HEK293T (cell line): ENCODE measurements at regions not wholly inside any gene's neighbourhood (a gene's known extent, or its start where the extent isn't known, plus 50 kb on each side); places are given as distances from the start of the nearest gene placed in this dataset.

Experiments used
- CTCF ChIA-PET: fragments of 350-600 bp; formaldehyde crosslinking; extraction: SDS; loops from one replicate; lab custom pipeline; 2021; ENCODE audit warnings: antibody characterized with exemption, inconsistent platforms; lab: Yijun Ruan, JAX
- POLR2A ChIA-PET: fragments of 350-600 bp; formaldehyde crosslinking; extraction: SDS; loops from one replicate; lab custom pipeline; 2020; ENCODE audit warnings: antibody characterized with exemption, inconsistent platforms; lab: Yijun Ruan, JAX
- DNase-seq: peaks from one replicate; pipeline ENCODE4 v3.0.0; 2012; ENCODE audit warnings: mixed read lengths; ENCODE audit errors: extremely low spot score
- ARNT ChIP-seq: fragments of 450-650 bp; IDR thresholded peaks from 2 replicates; pipeline ENCODE4 v1.6.1; 2017; ENCODE audit warnings: mild to moderate bottlenecking
- BHLHE40 ChIP-seq: fragments of 450-650 bp; IDR thresholded peaks from 2 replicates; pipeline ENCODE4 v1.6.1; 2016; ENCODE audit warnings: mild to moderate bottlenecking, moderate library complexity, borderline replicate concordance
- CTBP1 ChIP-seq: fragments of 450-650 bp; IDR thresholded peaks from 2 replicates; pipeline ENCODE4 v1.6.1; 2016; ENCODE audit warnings: borderline replicate concordance
- ELF4 ChIP-seq: fragments of 450-650 bp; IDR thresholded peaks from 2 replicates; pipeline ENCODE4 v1.6.1; 2017; ENCODE audit warnings: antibody characterized with exemption
- FOXA1 ChIP-seq: fragments of 450-650 bp; IDR thresholded peaks from 2 replicates; pipeline ENCODE4 v1.6.1; 2016; ENCODE audit warnings: mild to moderate bottlenecking
- FOXK2 ChIP-seq: fragments of 450-650 bp; IDR thresholded peaks from 2 replicates; pipeline ENCODE4 v1.6.1; 2016; ENCODE audit warnings: mild to moderate bottlenecking
- FOXM1 ChIP-seq: fragments of 450-650 bp; IDR thresholded peaks from 2 replicates; pipeline ENCODE4 v1.6.1; 2017; ENCODE audit warnings: mild to moderate bottlenecking, borderline replicate concordance
- HDGF ChIP-seq: fragments of 450-650 bp; IDR thresholded peaks from 2 replicates; pipeline ENCODE4 v1.6.1; 2017; ENCODE audit warnings: antibody characterized with exemption, borderline replicate concordance
- L3MBTL2 ChIP-seq: fragments of 450-650 bp; conservative IDR thresholded peaks from 2 replicates; pipeline ENCODE4 v1.6.1; 2016; ENCODE audit warnings: mild to moderate bottlenecking
- LEF1 ChIP-seq: fragments of 450-650 bp; IDR thresholded peaks from 2 replicates; pipeline ENCODE4 v1.6.1; 2017; ENCODE audit warnings: mild to moderate bottlenecking, borderline replicate concordance
- NFRKB ChIP-seq: fragments of 450-650 bp; IDR thresholded peaks from 2 replicates; pipeline ENCODE4 v1.6.1; 2016; ENCODE audit warnings: mild to moderate bottlenecking, moderate library complexity
- PKNOX1 ChIP-seq: fragments of 450-650 bp; IDR thresholded peaks from 2 replicates; pipeline ENCODE4 v1.6.1; 2016
- SP1 ChIP-seq: fragments of 450-650 bp; IDR thresholded peaks from 2 replicates; pipeline ENCODE4 v1.6.1; 2017
- SUZ12 ChIP-seq: fragments of 450-650 bp; IDR thresholded peaks from 2 replicates; pipeline ENCODE4 v1.6.1; 2016; ENCODE audit warnings: mild to moderate bottlenecking
- TARDBP ChIP-seq: fragments of 450-650 bp; IDR thresholded peaks from 2 replicates; pipeline ENCODE4 v1.6.1; 2016
- ZNF384 ChIP-seq: fragments of 450-650 bp; IDR thresholded peaks from 2 replicates; pipeline ENCODE4 v1.6.1; 2016

GRCh38 chr15:70185251-70185711 is 87.6 kb upstream of the TLE3 start:
- POLR2A ChIA-PET: no interaction called here
- TF ChIP-seq ELF4 (no peak), ZNF384 (no peak), FOXM1 (no peak), SUZ12 (no peak), FOXA1 (no peak), ARNT (no peak), BHLHE40 (no peak), LEF1 (no peak), CTBP1 (no peak), PKNOX1 (no peak), SP1 (no peak), TARDBP (no peak), L3MBTL2 (no peak), NFRKB (no peak), FOXK2 (no peak), HDGF (no peak)
- no peak for DNase-seq
- CTCF ChIA-PET: no interaction called here

GRCh38 chr15:70182858-70183695 is 85.4 kb upstream of the TLE3 start:
- CTCF ChIA-PET: interaction anchor here (0.7 to 1.5 kb wide), 3 partner anchors 19 to 160 kb away, joined by 3 read pairs; no protein-coding TSS in a partner anchor
- POLR2A ChIA-PET: interaction anchor here (0.7 kb wide), 1 partner anchor 13 kb away, joined by 3 read pairs; no protein-coding TSS in a partner anchor
- TF ChIP-seq LEF1: no peak
- peak; percentile 46 for DNase-seq

- POLR2A ChIA-PET: interaction anchor here (1.4 to 1.6 kb wide), 2 partner anchors 81 to 83 kb away, joined by 5 to 10 read pairs; partner anchors contain the start of gene TLE3
- TF ChIP-seq HDGF (no peak), FOXA1 (no peak), CTBP1 (no peak), SP1 (no peak), FOXK2 (no peak), FOXM1 (no peak), TARDBP (no peak), ELF4 (no peak), SUZ12 (no peak), LEF1 (no peak), L3MBTL2 (no peak), NFRKB (no peak), ARNT (no peak)
- DNase-seq: no peak
- CTCF ChIA-PET: interaction anchor here (0.5 to 1.9 kb wide), 8 partner anchors 9 to 590 kb away, joined by 3 to 8 read pairs (median 5); no protein-coding TSS in a partner anchor
These were observed 84.0 kb upstream of the TLE3 start for GRCh38 chr15:70181626-70182255.

- ChIA-PET POLR2A (interaction anchor here (1.6 kb wide), 2 partner anchors 79 to 82 kb away, joined by 5 to 6 read pairs; partner anchors contain the start of gene TLE3), CTCF (interaction anchor here (0.6 to 1.9 kb wide), 4 partner anchors 9 to 118 kb away, joined by 3 to 8 read pairs (median 5); no protein-coding TSS in a partner anchor)
- no peak for TF ChIP-seq NFRKB
- TF ChIP-seq FOXA1: no peak
- no peak for DNase-seq
These were observed 82.6 kb upstream of the TLE3 start for GRCh38 chr15:70180186-70180875.

- DNase-seq: no peak
- ChIA-PET CTCF (interaction anchor here (0.8 to 1.1 kb wide), 2 partner anchors 8 to 39 kb away, joined by 3 to 4 read pairs; no protein-coding TSS in a partner anchor), POLR2A (interaction anchor here (1.6 kb wide), 1 partner anchor 81 kb away, joined by 6 read pairs; the partner anchor contains the start of gene TLE3)
- no peak for TF ChIP-seq ELF4
- no peak for TF ChIP-seq HDGF
- no peak for TF ChIP-seq SUZ12
- TF ChIP-seq FOXM1: no peak
- TF ChIP-seq FOXK2: no peak
- TF ChIP-seq NFRKB: no peak
These were observed 81.7 kb upstream of the TLE3 start for GRCh38 chr15:70179309-70179892.

- TF ChIP-seq FOXK2 (no peak), LEF1 (no peak), L3MBTL2 (no peak), SUZ12 (no peak), CTBP1 (no peak), ZNF384 (no peak), FOXA1 (no peak), NFRKB (no peak), PKNOX1 (no peak), TARDBP (no peak), FOXM1 (no peak), SP1 (no peak), HDGF (no peak), ARNT (no peak)
- DNase-seq: no peak
- ChIA-PET POLR2A (no interaction called here), CTCF (interaction anchor here (1.1 kb wide), 1 partner anchor 38 kb away, joined by 4 read pairs; no protein-coding TSS in a partner anchor)
These were observed 80.8 kb upstream of the TLE3 start for GRCh38 chr15:70178335-70179084.
